ENCODE measurements at regions not wholly inside any gene's neighbourhood (a gene's known extent, or its start where the extent isn't known, plus 50 kb on each side); places are given as distances from the start of the nearest gene placed in this dataset.

DNA sequence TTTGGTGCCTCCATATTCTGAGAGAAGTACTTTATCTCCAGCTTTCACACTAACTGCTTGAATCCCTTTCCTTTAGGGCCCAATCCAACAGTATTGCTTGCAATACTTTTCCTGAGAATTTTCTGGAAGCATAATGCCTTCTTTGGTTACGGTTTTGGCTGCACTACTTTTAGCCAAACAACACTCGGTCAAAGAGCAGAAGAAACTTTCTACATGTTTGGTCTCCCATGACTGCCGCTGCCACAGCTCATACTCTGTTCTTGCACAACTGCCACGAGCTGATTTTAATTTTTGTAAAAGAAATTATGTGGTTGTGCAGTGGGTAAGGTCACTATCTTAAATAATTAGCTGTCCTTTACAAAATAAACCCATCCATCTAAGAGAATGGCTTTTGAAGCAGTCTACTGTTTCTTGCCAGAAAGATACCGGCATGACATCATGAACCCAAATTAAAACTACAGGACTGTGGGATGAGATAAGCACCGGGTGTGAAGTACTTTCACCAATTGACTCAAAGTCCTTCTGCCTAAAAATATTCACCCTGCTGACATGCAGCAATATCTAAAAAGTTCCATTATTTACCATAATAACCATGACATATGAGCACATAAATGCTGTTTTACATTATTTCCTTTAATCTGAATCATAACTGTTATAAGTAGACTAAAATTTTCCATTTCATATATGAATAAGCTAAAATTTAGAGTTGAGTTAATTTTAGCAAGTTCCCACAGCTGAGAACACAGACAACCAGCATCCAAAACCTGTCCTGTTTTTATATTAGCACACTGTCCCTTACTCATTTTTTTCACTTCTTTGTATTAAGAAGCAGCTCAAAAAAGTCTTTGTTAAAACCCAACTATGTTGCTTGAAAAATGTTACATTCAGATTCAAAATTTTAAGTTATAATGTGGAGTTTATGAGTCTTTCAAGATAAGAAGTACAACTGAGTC is 1154.3 kb downstream of the EPHA3 start:
- TF ChIP-seq, protein P1, sequence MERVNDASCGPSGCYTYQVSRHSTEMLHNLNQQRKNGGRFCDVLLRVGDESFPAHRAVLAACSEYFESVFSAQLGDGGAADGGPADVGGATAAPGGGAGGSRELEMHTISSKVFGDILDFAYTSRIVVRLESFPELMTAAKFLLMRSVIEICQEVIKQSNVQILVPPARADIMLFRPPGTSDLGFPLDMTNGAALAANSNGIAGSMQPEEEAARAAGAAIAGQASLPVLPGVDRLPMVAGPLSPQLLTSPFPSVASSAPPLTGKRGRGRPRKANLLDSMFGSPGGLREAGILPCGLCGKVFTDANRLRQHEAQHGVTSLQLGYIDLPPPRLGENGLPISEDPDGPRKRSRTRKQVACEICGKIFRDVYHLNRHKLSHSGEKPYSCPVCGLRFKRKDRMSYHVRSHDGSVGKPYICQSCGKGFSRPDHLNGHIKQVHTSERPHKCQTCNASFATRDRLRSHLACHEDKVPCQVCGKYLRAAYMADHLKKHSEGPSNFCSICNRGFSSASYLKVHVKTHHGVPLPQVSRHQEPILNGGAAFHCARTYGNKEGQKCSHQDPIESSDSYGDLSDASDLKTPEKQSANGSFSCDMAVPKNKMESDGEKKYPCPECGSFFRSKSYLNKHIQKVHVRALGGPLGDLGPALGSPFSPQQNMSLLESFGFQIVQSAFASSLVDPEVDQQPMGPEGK (CRISPR knock-in tag; IDR thresholded peaks at IDR 0.05; ENCODE audit: borderline replicate concordance), result no peak
- TF ChIP-seq BACH2 (CRISPR knock-in tag; IDR thresholded peaks at IDR 0.05; ENCODE audit: borderline replicate concordance) (no peak), TCF4 (CRISPR knock-in tag; IDR thresholded peaks at IDR 0.05; ENCODE audit: borderline replicate concordance) (no peak)
- TF ChIP-seq, protein P2, sequence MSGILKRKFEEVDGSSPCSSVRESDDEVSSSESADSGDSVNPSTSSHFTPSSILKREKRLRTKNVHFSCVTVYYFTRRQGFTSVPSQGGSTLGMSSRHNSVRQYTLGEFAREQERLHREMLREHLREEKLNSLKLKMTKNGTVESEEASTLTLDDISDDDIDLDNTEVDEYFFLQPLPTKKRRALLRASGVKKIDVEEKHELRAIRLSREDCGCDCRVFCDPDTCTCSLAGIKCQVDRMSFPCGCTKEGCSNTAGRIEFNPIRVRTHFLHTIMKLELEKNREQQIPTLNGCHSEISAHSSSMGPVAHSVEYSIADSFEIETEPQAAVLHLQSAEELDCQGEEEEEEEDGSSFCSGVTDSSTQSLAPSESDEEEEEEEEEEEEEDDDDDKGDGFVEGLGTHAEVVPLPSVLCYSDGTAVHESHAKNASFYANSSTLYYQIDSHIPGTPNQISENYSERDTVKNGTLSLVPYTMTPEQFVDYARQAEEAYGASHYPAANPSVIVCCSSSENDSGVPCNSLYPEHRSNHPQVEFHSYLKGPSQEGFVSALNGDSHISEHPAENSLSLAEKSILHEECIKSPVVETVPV (CRISPR knock-in tag; IDR thresholded peaks at IDR 0.05), result no peak
- TF ChIP-seq, protein P3, sequence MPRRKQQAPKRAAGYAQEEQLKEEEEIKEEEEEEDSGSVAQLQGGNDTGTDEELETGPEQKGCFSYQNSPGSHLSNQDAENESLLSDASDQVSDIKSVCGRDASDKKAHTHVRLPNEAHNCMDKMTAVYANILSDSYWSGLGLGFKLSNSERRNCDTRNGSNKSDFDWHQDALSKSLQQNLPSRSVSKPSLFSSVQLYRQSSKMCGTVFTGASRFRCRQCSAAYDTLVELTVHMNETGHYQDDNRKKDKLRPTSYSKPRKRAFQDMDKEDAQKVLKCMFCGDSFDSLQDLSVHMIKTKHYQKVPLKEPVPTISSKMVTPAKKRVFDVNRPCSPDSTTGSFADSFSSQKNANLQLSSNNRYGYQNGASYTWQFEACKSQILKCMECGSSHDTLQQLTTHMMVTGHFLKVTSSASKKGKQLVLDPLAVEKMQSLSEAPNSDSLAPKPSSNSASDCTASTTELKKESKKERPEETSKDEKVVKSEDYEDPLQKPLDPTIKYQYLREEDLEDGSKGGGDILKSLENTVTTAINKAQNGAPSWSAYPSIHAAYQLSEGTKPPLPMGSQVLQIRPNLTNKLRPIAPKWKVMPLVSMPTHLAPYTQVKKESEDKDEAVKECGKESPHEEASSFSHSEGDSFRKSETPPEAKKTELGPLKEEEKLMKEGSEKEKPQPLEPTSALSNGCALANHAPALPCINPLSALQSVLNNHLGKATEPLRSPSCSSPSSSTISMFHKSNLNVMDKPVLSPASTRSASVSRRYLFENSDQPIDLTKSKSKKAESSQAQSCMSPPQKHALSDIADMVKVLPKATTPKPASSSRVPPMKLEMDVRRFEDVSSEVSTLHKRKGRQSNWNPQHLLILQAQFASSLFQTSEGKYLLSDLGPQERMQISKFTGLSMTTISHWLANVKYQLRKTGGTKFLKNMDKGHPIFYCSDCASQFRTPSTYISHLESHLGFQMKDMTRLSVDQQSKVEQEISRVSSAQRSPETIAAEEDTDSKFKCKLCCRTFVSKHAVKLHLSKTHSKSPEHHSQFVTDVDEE (CRISPR knock-in tag; IDR thresholded peaks at IDR 0.05), result no peak

All from SK-N-SH treated with all-trans-retinoic acid at 6 μM for 48 hours (cell line).